Right renal cortex interstitium (tissue), 3 donors: ENCODE measurements at regions not wholly inside any gene's neighbourhood (a gene's known extent, or its start where the extent isn't known, plus 50 kb on each side); places are given as distances from the start of the nearest gene placed in this dataset.
A peak's percentile ranks its signal among the peaks of the same experiment; 100 is the strongest.

ENCODE experiments used
- DNase-seq, 3 donors: peaks; one replicate each; pipeline ENCODE4 v3.0.0-alpha.2; 2013; ENCODE audit warnings: low read depth in 3 of 3, low spot score in 2 of 3

- no peak for DNase-seq
These were observed 145.8 kb upstream of the ERRFI1 start for GRCh38 chr1:8171751-8172464.

GRCh38 chr1:8170059-8170835 lies 144.1 kb upstream of the ERRFI1 start:
- no peak for DNase-seq

- DNase-seq = peak; percentile 80 to 86 (median 84)
These were observed 143.4 kb upstream of the ERRFI1 start for GRCh38 chr1:8169364-8170058.

GRCh38 chr1:8167936-8168335 lies 141.8 kb upstream of the ERRFI1 start:
- no peak for DNase-seq

- DNase-seq = no peak
These were observed 140.3 kb upstream of the ERRFI1 start for GRCh38 chr1:8166406-8166805.

- DNase-seq = no peak
These were observed 139.7 kb upstream of the ERRFI1 start for GRCh38 chr1:8165595-8166360.

- DNase-seq = no peak
These were observed 138.6 kb upstream of the ERRFI1 start for GRCh38 chr1:8164670-8165069.

- DNase-seq = no peak
These were observed 136.9 kb upstream of the ERRFI1 start for GRCh38 chr1:8163039-8163438.

GRCh38 chr1:8162168-8162567 lies 136.1 kb upstream of the ERRFI1 start:
- DNase-seq = no peak

GRCh38 chr1:8161546-8162105 lies 135.5 kb upstream of the ERRFI1 start:
- no peak for DNase-seq

- DNase-seq = no peak
These were observed 133.4 kb upstream of the ERRFI1 start for GRCh38 chr1:8159470-8160024.

GRCh38 chr1:8158995-8159394 lies 132.9 kb upstream of the ERRFI1 start:
- DNase-seq = no peak

- no peak for DNase-seq
These were observed 131.7 kb upstream of the ERRFI1 start for GRCh38 chr1:8157765-8158164.

GRCh38 chr1:8155528-8156186 lies 129.5 kb upstream of the ERRFI1 start:
- no peak for DNase-seq

GRCh38 chr1:8154621-8155052 lies 128.5 kb upstream of the ERRFI1 start:
- DNase-seq = no peak

GRCh38 chr1:8153961-8154360 lies 127.9 kb upstream of the ERRFI1 start:
- DNase-seq = no peak

GRCh38 chr1:8152731-8153702 lies 126.9 kb upstream of the ERRFI1 start:
- no peak for DNase-seq

GRCh38 chr1:8151647-8152046 lies 125.5 kb upstream of the ERRFI1 start:
- DNase-seq = no peak
